Activated T-helper 17 cell treated with anti-CD3 and anti-CD28 coated beads, Interleukin-2, amount 50 U/mL, for 72 hours (primary cell): ENCODE measurements at regions not wholly inside any gene's neighbourhood (a gene's known extent, or its start where the extent isn't known, plus 50 kb on each side); places are given as distances from the start of the nearest gene placed in this dataset.

Experiments used
- ATAC-seq: fragments of 150-1000 bp; cut with Tn5 transposase; replicated peaks from 2 replicates; pipeline ENCODE4 v1.10.0; 2021; ENCODE audit warnings: mild to moderate bottlenecking, moderate library complexity
- H3K27ac Mint-ChIP-seq: one replicate; pipeline ENCODE4 v1.8.0; 2022; ENCODE audit warnings: mixed read lengths
- H3K27me3 Mint-ChIP-seq: one replicate; pipeline ENCODE4 v1.8.0; 2022; ENCODE audit warnings: mixed read lengths
- H3K36me3 Mint-ChIP-seq: one replicate; pipeline ENCODE4 v1.8.0; 2022; ENCODE audit warnings: low read depth, mild to moderate bottlenecking, mixed read lengths
- H3K4me1 Mint-ChIP-seq: one replicate; pipeline ENCODE4 v1.8.0; 2022; ENCODE audit warnings: mixed read lengths
- H3K4me3 Mint-ChIP-seq: one replicate; pipeline ENCODE4 v1.8.0; 2022; ENCODE audit warnings: mild to moderate bottlenecking, mixed read lengths
- H3K9me3 Mint-ChIP-seq: one replicate; pipeline ENCODE4 v1.8.0; 2022; ENCODE audit warnings: mixed read lengths

DNA sequence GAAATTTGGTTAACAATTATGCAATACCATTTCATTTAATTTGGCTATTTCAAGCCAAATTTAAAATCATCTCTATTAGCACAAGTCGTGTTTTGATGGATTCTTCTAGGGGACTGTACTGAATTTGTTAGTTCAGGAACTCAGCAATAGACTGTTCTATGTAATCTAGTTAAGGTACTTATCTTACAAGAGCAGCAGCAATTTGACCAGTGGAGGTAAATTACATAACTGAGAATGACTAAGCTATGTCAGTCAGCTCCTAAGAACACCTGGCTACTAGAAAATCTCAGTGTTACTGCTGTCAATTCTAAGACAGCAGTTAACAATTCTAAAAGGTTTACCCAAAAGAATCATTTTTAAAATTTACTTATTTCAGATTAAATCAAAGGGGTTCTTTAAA lies 513.9 kb upstream of the ZWINT start:
- H3K9me3 Mint-ChIP-seq, result peaks cover 14% of the 10 kb centered on the region
- no peaks in the 10 kb centered on the region for H3K27me3 Mint-ChIP-seq
- H3K27ac Mint-ChIP-seq, result no peak overlapping the region
- H3K4me3 Mint-ChIP-seq, result no peak overlapping the region
- no peak for ATAC-seq
- no peaks in the 10 kb centered on the region for H3K36me3 Mint-ChIP-seq
- H3K4me1 Mint-ChIP-seq, result no peaks in the 10 kb centered on the region

DNA sequence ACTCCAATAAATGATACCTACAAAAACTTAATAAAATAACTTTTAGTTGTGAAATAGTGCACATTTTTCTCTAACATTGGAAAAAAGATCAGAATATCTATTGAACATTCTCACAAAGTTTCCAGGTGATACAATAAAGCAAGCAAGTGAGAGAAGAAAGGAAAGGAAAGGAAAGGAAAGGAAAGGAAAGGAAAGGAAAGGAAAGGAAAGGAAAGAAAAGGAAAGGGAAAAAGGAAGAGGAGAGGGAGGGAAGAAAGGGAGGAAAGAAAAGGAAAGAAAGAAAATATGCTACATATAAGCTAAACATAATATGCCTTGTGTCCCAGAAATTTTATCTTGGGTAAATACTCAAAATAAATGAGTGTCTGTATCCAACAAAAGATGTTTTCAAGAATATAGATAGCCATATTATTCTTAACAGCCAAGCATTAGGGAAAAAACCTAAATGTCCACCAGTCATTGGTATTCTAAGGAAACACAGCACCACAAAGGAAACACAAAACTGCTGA lies 510.2 kb upstream of the ZWINT start:
- H3K4me3 Mint-ChIP-seq, result no peak overlapping the region
- no peak overlapping the region for H3K27ac Mint-ChIP-seq
- peaks cover 16% of the 10 kb centered on the region for H3K9me3 Mint-ChIP-seq
- no peaks in the 10 kb centered on the region for H3K36me3 Mint-ChIP-seq
- H3K27me3 Mint-ChIP-seq, result no peaks in the 10 kb centered on the region
- no peak for ATAC-seq
- no peaks in the 10 kb centered on the region for H3K4me1 Mint-ChIP-seq

DNA sequence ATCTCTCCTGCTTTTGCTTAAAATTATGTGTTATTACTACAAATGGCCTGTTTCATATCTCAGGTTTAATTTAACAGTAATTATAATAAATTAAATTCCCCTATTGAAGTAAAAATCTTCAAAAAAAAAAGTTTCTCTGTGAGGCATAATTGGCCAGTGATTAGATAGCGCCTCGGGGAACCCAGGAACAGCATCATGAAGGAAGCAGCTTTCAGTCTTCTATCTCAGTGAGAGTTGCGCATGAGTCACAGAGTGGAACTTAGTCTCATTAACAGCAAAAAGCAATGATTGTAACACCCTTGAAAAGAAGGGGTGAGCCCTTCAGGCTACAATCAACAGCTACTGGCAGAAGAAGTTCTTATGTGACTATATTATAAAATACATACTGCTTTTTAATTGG lies 506.2 kb upstream of the ZWINT start:
- Mint-ChIP-seq H3K27me3 (no peaks in the 10 kb centered on the region), H3K4me1 (no peaks in the 10 kb centered on the region), H3K4me3 (no peak overlapping the region), H3K36me3 (no peaks in the 10 kb centered on the region), H3K9me3 (peaks cover 17% of the 10 kb centered on the region), H3K27ac (no peak overlapping the region)
- no peak for ATAC-seq

DNA sequence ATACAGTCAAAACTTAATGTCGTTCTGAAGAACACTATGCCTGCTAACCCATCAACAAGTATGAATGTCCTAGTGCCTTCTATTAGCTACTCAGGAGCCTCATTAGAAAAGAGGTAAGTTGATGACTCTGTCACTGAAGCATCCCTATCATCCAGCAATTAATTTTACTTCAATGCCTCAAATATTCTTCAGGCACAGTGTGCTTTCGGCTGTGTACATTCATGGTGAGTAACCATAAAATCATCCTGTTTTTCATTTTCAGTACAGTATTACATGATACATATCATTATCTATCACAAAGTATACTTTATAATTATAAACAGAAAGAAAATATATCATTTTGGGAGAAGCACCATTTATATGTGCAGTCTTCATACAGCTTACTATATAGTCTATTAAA lies 495.5 kb upstream of the ZWINT start:
- Mint-ChIP-seq H3K27ac (no peak overlapping the region), H3K4me1 (no peaks in the 10 kb centered on the region), H3K9me3 (peaks cover 11% of the 10 kb centered on the region), H3K4me3 (no peak overlapping the region), H3K27me3 (no peaks in the 10 kb centered on the region), H3K36me3 (no peaks in the 10 kb centered on the region)
- no peak for ATAC-seq

DNA sequence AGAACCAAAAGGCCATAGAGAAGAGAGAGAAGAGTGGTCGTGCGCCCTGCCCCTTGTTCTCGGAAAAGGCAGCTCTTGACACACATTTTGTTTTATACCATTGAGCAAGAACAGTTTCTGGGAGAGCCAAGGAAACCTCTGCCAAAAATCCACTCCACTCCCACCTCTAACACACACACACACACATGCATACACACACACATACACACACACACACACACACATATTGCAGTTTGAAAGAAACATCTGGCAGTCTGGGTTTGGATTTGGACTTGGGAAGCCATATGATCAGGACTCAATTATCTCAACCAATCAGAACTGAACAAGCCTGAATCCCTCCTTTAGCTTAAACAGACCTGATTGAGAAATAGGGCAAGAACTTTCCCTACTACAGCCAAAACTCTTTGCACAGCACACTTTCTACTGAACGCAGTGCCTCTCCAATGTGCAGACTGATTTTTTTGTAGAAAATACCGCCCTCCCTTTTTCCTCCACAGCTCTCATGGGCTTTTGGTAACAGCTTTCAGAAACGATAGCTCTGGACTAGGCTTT lies 484.0 kb upstream of the ZWINT start:
- Mint-ChIP-seq H3K27ac (no peak overlapping the region), H3K4me3 (no peak overlapping the region), H3K27me3 (no peaks in the 10 kb centered on the region), H3K9me3 (peaks cover 10% of the 10 kb centered on the region), H3K4me1 (no peaks in the 10 kb centered on the region), H3K36me3 (no peaks in the 10 kb centered on the region)
- no peak for ATAC-seq

DNA sequence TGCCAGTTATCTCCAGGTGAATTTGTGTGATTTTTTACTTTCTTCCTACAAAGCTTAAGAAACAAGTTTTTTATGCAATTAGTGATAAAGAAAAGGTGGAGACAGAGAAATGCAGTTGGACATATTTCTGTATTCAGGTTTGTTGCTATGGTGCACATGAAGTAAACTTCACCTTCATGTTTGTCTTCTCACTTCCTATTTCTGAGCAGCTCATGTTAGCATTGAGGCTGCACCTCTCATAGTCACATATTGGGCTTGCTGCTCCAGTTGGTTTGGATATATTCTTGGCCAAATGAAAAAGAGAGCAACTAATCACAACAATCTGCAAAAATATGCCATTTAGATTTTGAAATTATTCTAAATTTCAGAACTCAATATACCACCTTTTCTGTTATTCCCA lies 475.6 kb upstream of the ZWINT start:
- H3K4me3 Mint-ChIP-seq, result no peak overlapping the region
- ATAC-seq, result no peak
- no peaks in the 10 kb centered on the region for H3K27me3 Mint-ChIP-seq
- no peak overlapping the region for H3K27ac Mint-ChIP-seq
- no peaks in the 10 kb centered on the region for H3K4me1 Mint-ChIP-seq
- H3K9me3 Mint-ChIP-seq, result no peaks in the 10 kb centered on the region
- no peaks in the 10 kb centered on the region for H3K36me3 Mint-ChIP-seq

DNA sequence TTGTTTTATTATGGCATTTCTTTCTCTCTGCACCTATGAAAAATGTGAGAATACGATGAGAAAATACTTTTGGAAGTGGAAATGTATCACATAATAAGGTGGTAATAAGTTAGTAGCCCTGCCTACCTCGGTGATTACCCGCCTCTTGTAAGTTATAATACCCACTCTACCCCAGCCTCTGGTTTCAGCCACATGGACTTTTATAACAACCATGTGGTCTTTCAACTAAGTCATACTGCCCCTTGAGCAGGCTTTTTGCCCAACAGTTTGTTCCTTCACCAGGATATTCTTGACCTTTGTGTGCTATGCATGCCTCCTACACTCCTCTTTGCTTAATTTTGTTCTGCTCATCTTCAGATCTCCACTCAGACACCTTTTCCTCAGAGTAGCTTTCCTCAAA lies 470.6 kb upstream of the ZWINT start:
- Mint-ChIP-seq H3K36me3 (no peaks in the 10 kb centered on the region), H3K9me3 (peaks cover 7% of the 10 kb centered on the region), H3K27me3 (no peaks in the 10 kb centered on the region), H3K4me1 (no peaks in the 10 kb centered on the region), H3K27ac (no peak overlapping the region), H3K4me3 (no peak overlapping the region)
- ATAC-seq, result no peak

DNA sequence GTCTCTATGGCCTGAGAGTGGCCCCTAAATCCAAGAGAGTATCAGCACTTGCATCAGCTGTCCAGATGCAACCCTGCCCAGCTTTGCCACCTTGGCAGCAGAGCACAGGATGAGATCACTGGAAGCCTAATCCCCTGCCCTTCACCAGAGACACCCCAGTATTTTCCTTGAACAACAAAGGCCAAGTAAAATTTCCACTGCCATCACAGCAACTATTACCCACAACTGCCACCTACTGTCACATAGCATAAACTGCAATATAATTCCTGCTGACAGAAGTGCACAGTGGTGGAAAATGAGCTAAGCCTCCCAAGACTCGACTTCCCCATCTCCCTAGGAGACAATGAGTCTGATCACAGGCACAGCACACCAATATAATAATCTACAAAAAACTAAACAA lies 462.8 kb upstream of the ZWINT start:
- H3K27ac Mint-ChIP-seq, result no peak overlapping the region
- no peaks in the 10 kb centered on the region for H3K36me3 Mint-ChIP-seq
- peaks cover 25% of the 10 kb centered on the region for H3K9me3 Mint-ChIP-seq
- ATAC-seq, result no peak
- no peaks in the 10 kb centered on the region for H3K4me1 Mint-ChIP-seq
- no peak overlapping the region for H3K4me3 Mint-ChIP-seq
- H3K27me3 Mint-ChIP-seq, result no peaks in the 10 kb centered on the region

DNA sequence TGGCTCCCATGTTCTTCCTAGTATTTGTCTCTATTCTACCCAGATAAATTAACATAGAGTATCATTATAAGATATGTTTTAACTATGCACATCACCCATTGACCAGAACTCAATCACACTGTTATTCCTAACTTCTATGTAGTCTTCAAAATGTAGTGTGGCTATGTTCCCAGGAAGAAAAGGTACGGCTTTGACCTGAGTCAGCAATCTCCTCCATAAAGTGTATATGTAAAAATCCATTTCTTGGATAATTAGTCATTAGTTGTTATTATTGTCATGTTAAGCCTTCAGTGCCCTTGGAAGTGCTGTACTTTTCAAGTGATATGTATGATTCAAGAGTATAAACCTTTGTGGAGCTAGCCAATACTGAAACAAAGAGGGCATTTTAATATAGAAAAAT lies 444.0 kb upstream of the ZWINT start:
- Mint-ChIP-seq H3K27ac (no peak overlapping the region), H3K4me3 (no peak overlapping the region), H3K4me1 (no peaks in the 10 kb centered on the region), H3K27me3 (no peaks in the 10 kb centered on the region), H3K36me3 (no peaks in the 10 kb centered on the region), H3K9me3 (peaks cover 11% of the 10 kb centered on the region)
- no peak for ATAC-seq

DNA sequence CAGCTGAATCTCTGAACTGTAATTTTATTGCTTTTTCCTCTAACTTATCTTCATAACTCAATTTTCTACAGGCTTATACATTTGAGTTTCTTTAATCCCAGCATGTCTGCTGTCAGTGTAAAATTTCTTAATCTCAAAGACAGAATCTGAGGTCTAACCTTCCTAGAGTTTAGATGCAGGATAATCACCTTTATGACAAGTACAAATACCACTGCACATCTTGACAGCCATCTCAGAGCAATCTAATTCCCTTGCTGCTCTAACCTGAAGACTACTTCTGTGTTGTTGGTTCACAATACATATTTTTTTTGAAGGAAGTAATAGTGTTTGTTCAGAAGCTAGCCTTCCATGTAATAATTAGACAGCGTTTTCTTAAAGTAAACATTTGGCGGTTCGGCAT lies 424.2 kb upstream of the ZWINT start:
- no peak overlapping the region for H3K4me3 Mint-ChIP-seq
- peaks cover 10% of the 10 kb centered on the region for H3K9me3 Mint-ChIP-seq
- ATAC-seq, result no peak
- no peaks in the 10 kb centered on the region for H3K4me1 Mint-ChIP-seq
- no peak overlapping the region for H3K27ac Mint-ChIP-seq
- H3K36me3 Mint-ChIP-seq, result no peaks in the 10 kb centered on the region
- no peaks in the 10 kb centered on the region for H3K27me3 Mint-ChIP-seq

DNA sequence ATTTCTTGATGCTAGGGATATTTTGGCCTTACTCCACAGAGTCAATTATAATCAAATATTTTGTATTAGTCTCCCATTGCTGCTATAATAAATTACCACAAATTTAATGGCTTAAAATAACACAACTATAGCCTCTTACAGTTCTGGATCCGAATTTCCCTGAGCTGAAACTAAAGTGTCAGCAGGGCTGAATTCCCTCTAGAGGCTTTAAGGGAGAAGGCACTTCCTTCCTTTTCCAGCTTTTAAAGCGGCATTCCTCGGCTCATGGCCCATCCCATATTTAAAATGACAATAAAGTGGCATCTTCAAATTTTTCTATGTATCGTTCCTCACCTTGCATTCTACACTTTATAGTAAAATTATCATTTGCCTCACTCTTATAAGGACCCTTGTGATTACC lies 421.4 kb upstream of the ZWINT start:
- H3K27ac Mint-ChIP-seq, result no peak overlapping the region
- H3K9me3 Mint-ChIP-seq, result peaks cover 14% of the 10 kb centered on the region
- no peak overlapping the region for H3K4me3 Mint-ChIP-seq
- H3K36me3 Mint-ChIP-seq, result no peaks in the 10 kb centered on the region
- no peaks in the 10 kb centered on the region for H3K27me3 Mint-ChIP-seq
- ATAC-seq, result no peak
- no peaks in the 10 kb centered on the region for H3K4me1 Mint-ChIP-seq

DNA sequence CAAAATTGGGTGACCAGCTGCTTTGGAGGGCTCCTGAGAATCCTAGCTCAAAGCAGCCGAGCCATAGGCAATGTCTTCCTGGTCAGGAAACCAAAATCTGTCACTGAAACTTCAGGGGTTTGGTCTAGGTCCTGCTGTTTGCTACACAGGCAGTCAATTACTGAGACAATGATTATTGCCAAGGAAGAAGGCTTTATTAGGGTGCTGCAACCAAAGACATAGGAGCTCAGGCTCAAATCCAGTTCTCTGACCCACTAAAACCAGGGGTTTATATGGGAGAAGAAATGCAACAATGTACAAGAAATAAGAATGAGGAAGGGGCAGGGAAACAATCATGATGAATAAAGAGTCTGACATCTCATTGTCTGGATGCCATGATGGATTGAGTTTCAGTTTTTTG lies 410.3 kb upstream of the ZWINT start:
- H3K27me3 Mint-ChIP-seq, result no peaks in the 10 kb centered on the region
- no peak overlapping the region for H3K4me3 Mint-ChIP-seq
- peaks cover 17% of the 10 kb centered on the region for H3K9me3 Mint-ChIP-seq
- H3K27ac Mint-ChIP-seq, result no peak overlapping the region
- no peak for ATAC-seq
- H3K36me3 Mint-ChIP-seq, result no peaks in the 10 kb centered on the region
- H3K4me1 Mint-ChIP-seq, result no peaks in the 10 kb centered on the region

DNA sequence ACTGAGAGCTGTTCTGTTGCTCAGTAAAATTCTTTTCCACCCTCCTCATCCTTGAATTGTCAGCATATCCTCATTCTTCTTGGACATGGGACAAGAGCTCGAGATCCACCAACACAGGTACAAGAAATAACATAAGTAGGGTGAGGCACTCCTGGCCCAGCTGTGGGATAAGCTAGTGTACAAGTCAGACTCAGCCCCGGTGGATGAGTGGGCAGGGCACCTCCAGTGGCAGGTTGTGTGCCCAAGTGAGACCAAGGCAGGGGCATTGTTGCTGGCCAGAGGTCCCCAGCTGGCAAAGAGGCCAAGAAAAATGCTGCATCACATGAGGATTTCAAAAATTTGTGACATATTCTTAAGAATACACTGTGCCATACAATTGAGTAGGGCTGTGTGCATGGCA lies 402.0 kb upstream of the ZWINT start:
- Mint-ChIP-seq H3K36me3 (no peaks in the 10 kb centered on the region), H3K4me1 (no peaks in the 10 kb centered on the region), H3K4me3 (no peak overlapping the region), H3K27ac (no peak overlapping the region), H3K27me3 (no peaks in the 10 kb centered on the region), H3K9me3 (peaks cover 9% of the 10 kb centered on the region)
- ATAC-seq, result no peak

DNA sequence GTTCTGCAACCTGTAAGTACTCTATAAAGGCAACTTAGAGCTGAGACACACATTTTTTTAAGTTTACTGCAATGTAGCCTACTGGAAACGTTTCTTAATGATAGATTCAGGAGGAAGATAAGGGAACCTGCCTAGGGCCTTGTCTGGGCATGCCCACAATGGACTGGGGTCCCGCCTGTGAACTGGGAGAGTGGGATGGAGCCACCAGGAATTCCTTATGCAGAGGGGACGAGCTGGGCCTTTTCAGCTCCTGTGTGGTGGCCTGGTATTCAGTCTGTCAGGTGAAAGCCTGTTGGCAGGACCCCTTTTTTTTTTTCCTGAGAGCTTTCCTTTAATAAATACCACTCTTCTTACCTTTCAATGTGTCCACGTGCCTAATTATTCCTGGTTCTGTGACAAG lies 384.4 kb upstream of the ZWINT start:
- no peak overlapping the region for H3K27ac Mint-ChIP-seq
- ATAC-seq, result no peak

DNA sequence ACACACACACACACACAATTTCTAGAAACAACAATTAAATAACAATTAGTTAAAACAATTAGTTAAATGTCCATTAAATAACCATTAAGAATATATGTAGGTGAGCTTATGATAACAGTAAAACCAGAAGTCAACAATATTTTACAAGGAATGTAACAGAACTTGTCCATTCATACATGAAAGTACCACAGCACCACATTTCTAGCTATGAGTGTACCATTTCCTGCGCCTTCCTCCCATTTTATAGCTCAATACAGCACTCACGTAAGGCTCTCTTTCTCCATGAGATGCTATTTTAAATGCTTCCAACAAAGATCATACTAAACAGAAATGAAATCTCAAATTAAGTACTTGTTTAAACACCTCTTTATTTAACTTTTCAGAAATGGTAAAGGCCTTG lies 367.3 kb upstream of the ZWINT start:
- ATAC-seq, result no peak
- Mint-ChIP-seq H3K27ac (no peak overlapping the region), H3K4me3 (no peak overlapping the region), H3K9me3 (peaks cover 4% of the 10 kb centered on the region), H3K27me3 (no peaks in the 10 kb centered on the region), H3K4me1 (no peaks in the 10 kb centered on the region), H3K36me3 (no peaks in the 10 kb centered on the region)

More for the DNA sequence above, 384.4 kb upstream of the ZWINT start:
- Mint-ChIP-seq H3K4me3 (no peak overlapping the region), H3K4me1 (no peaks in the 10 kb centered on the region), H3K27me3 (no peaks in the 10 kb centered on the region), H3K36me3 (no peaks in the 10 kb centered on the region), H3K9me3 (peaks cover 6% of the 10 kb centered on the region)

DNA sequence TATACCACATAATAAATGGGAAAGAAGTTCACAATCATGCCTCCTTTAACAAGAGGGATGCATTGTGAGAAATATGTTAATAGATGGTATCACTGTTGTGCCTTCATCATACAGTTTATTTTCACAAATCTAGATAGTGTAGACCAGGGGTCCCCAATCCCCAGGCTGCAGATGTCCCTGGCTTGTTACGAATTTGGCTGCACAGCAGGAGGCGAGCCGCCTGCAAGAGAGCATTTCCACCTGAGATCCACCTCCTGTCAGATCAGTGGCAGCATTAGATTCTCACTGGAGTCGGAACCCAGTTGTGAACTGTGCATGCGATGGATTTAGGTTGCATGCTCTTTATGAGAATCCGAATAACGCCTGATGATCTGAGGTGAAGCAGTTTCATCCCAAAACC lies 361.9 kb upstream of the ZWINT start:
- Mint-ChIP-seq H3K4me1 (no peaks in the 10 kb centered on the region), H3K9me3 (no peaks in the 10 kb centered on the region), H3K36me3 (no peaks in the 10 kb centered on the region), H3K27ac (no peak overlapping the region), H3K27me3 (no peaks in the 10 kb centered on the region), H3K4me3 (no peak overlapping the region)
- ATAC-seq, result no peak
